ENCODE measurements at regions not wholly inside any gene's neighbourhood (a gene's known extent, or its start where the extent isn't known, plus 50 kb on each side); places are given as distances from the start of the nearest gene placed in this dataset.

GRCh38 chr20:47417245-47418068, 61.0 kb upstream of the ZMYND8 start:
- no peaks in the 10 kb centered on the region for H3K27me3 Mint-ChIP-seq
- H3K4me3 Mint-ChIP-seq, result no peak overlapping the region
- DNase-seq (no peak), ATAC-seq (no peak)
- H3K9me3 Mint-ChIP-seq, result no peaks in the 10 kb centered on the region
- H3K4me1 Mint-ChIP-seq (ENCODE audit: low read depth), result peaks cover 29% of the 10 kb centered on the region
- POLR2A ChIA-PET, result no interaction called here
- intact Hi-C loops (cut with micrococcal nuclease), result loop anchor here (10.0 kb wide), 1 partner anchor 87 kb away; the partner anchor contains the start of gene NCOA3
- CTCF ChIA-PET, result no interaction called here
- no peak for TF ChIP-seq CTCF (IDR thresholded peaks at IDR 0.05)
- peaks cover 3% of the 10 kb centered on the region for H3K36me3 Mint-ChIP-seq (ENCODE audit: low read depth)
- peak overlapping the region; percentile 46 for H3K27ac Mint-ChIP-seq

- no peak for DNase-seq
- H3K9me3 Mint-ChIP-seq, result no peaks in the 10 kb centered on the region
- no peaks in the 10 kb centered on the region for H3K27me3 Mint-ChIP-seq
- peaks cover 3% of the 10 kb centered on the region for H3K36me3 Mint-ChIP-seq (ENCODE audit: low read depth)
- intact Hi-C loops (cut with micrococcal nuclease), result loop anchor here (10.0 kb wide), 1 partner anchor 87 kb away; the partner anchor contains the start of gene NCOA3
- no peak for ATAC-seq
- CTCF ChIA-PET, result no interaction called here
- no peak overlapping the region for H3K27ac Mint-ChIP-seq
- peaks cover 24% of the 10 kb centered on the region for H3K4me1 Mint-ChIP-seq (ENCODE audit: low read depth)
- TF ChIP-seq CTCF (IDR thresholded peaks at IDR 0.05), result no peak
- no peak overlapping the region for H3K4me3 Mint-ChIP-seq
- POLR2A ChIA-PET, result no interaction called here
These were observed 61.7 kb upstream of the ZMYND8 start for GRCh38 chr20:47418069-47418757.

GRCh38 chr20:47419953-47420514, 63.5 kb upstream of the ZMYND8 start:
- H3K4me3 Mint-ChIP-seq, result no peak overlapping the region
- ChIA-PET POLR2A (interaction anchor here (0.6 kb wide), 1 partner anchor 17 kb away, joined by 3 read pairs; no protein-coding TSS in a partner anchor), CTCF (interaction anchor here (1.5 kb wide), 1 partner anchor 11 kb away, joined by 4 read pairs; no protein-coding TSS in a partner anchor)
- H3K9me3 Mint-ChIP-seq, result no peaks in the 10 kb centered on the region
- H3K27me3 Mint-ChIP-seq, result no peaks in the 10 kb centered on the region
- H3K4me1 Mint-ChIP-seq (ENCODE audit: low read depth), result peaks cover 17% of the 10 kb centered on the region
- TF ChIP-seq CTCF (IDR thresholded peaks at IDR 0.05), result no peak
- intact Hi-C loops (cut with micrococcal nuclease), result loop anchor here (10.0 kb wide), 1 partner anchor 85 kb away; the partner anchor contains the start of gene NCOA3
- no peak overlapping the region for H3K27ac Mint-ChIP-seq
- ATAC-seq (no peak), DNase-seq (no peak)
- peaks cover 3% of the 10 kb centered on the region for H3K36me3 Mint-ChIP-seq (ENCODE audit: low read depth)

GRCh38 chr20:47421076-47421475, 64.6 kb upstream of the ZMYND8 start:
- intact Hi-C loops (cut with micrococcal nuclease), result no loop called here
- ChIA-PET CTCF (interaction anchor here (0.8 to 1.5 kb wide), 2 partner anchors 10 to 37 kb away, joined by 3 to 4 read pairs; no protein-coding TSS in a partner anchor), POLR2A (no interaction called here)
- H3K27me3 Mint-ChIP-seq, result no peaks in the 10 kb centered on the region
- ATAC-seq, result no peak
- H3K9me3 Mint-ChIP-seq, result no peaks in the 10 kb centered on the region
- H3K4me3 Mint-ChIP-seq, result no peak overlapping the region
- no peaks in the 10 kb centered on the region for H3K36me3 Mint-ChIP-seq (ENCODE audit: low read depth)
- DNase-seq, result no peak
- no peak for TF ChIP-seq CTCF (IDR thresholded peaks at IDR 0.05)
- peaks cover 7% of the 10 kb centered on the region for H3K4me1 Mint-ChIP-seq (ENCODE audit: low read depth)
- H3K27ac Mint-ChIP-seq, result no peak overlapping the region

Measured in activated CD8-positive, alpha-beta T cell treated with anti-CD3 and anti-CD28 coated beads for 36 hours (primary cell).